Keratinocyte (primary cell): ENCODE measurements at regions not wholly inside any gene's neighbourhood (a gene's known extent, or its start where the extent isn't known, plus 50 kb on each side); places are given as distances from the start of the nearest gene placed in this dataset.

Experiments
- DNase-seq: peaks from one replicate; pipeline ENCODE4 v3.0.0-alpha.2; 2011; ENCODE audit warnings: low read depth, missing footprints, low spot score
- FAIRE-seq: peaks from 2 replicates; lab custom pipeline; 2011; peaks lifted over from hg19 to GRCh38; lab: Jason Lieb, UNC
- H2AFZ ChIP-seq: 2 replicates; pipeline ENCODE4 v1.6.0; 2012; ENCODE audit warnings: low read length, control low read depth, inconsistent platforms; ENCODE audit not compliant: control insufficient read depth
- H3K27ac ChIP-seq: 2 replicates; pipeline ENCODE4 v1.5.1; 2011; ENCODE audit warnings: low read length; ENCODE audit not compliant: control insufficient read depth, insufficient read depth
- H3K27me3 ChIP-seq: 3 replicates; pipeline ENCODE4 v1.6.0; 2011; ENCODE audit warnings: low read length; ENCODE audit not compliant: control insufficient read depth, insufficient read depth; ENCODE audit errors: extremely low read depth
- H3K36me3 ChIP-seq, 2 experiments: 2 replicates in 1 of 2; 3 replicates in 1 of 2; pipeline ENCODE4 v1.5.1; 2011; ENCODE audit warnings: low read length in 2 of 2, mild to moderate bottlenecking in 1 of 2; ENCODE audit not compliant: control insufficient read depth in 2 of 2, insufficient read depth in 2 of 2; ENCODE audit errors: extremely low read depth in 1 of 2
- H3K4me1 ChIP-seq: 3 replicates; pipeline ENCODE4 v1.5.1; 2011; ENCODE audit warnings: low read length; ENCODE audit not compliant: control insufficient read depth, insufficient read depth; ENCODE audit errors: extremely low read depth
- H3K4me2 ChIP-seq: 3 replicates; pipeline ENCODE4 v1.6.0; 2011; ENCODE audit warnings: low read depth, low read length; ENCODE audit not compliant: control insufficient read depth, insufficient read depth; ENCODE audit errors: extremely low read depth
- H3K4me3 ChIP-seq, 3 experiments: fragments of 200-600 bp in 1 of 3; sonication (generic) in 1 of 3; 2 replicates in 2 of 3; 3 replicates in 1 of 3; pipeline ENCODE4 v1.5.1; 2011 to 2016; ENCODE audit warnings: low read length in 3 of 3, mild to moderate bottlenecking in 3 of 3, control low read depth in 2 of 3, inconsistent platforms in 1 of 3, low read depth in 1 of 3, mixed read lengths in 1 of 3, mixed run types in 1 of 3, moderate library complexity in 1 of 3; ENCODE audit not compliant: control insufficient read depth in 2 of 3, insufficient read depth in 2 of 3; ENCODE audit errors: extremely low read depth in 1 of 3
- H3K79me2 ChIP-seq: 2 replicates; pipeline ENCODE4 v1.6.0; 2012; ENCODE audit warnings: low read length; ENCODE audit not compliant: control insufficient read depth, insufficient read depth
- H3K9ac ChIP-seq: 3 replicates; pipeline ENCODE4 v1.6.0; 2011; ENCODE audit warnings: low read length; ENCODE audit not compliant: control insufficient read depth, insufficient read depth; ENCODE audit errors: extremely low read depth
- H3K9me1 ChIP-seq: 3 replicates; pipeline ENCODE4 v1.6.0; 2011; ENCODE audit warnings: low read length; ENCODE audit not compliant: control insufficient read depth, insufficient read depth; ENCODE audit errors: extremely low read depth
- H3K9me3 ChIP-seq: 2 replicates; pipeline ENCODE4 v1.5.1; 2012; ENCODE audit warnings: low read depth, low read length; ENCODE audit not compliant: control insufficient read depth
- H4K20me1 ChIP-seq: 3 replicates; pipeline ENCODE4 v1.6.0; 2011; ENCODE audit warnings: low read length; ENCODE audit not compliant: control insufficient read depth, insufficient read depth; ENCODE audit errors: extremely low read depth
- EZH2 ChIP-seq: IDR thresholded peaks from one replicate; pipeline ENCODE4 v1.6.1; 2012; ENCODE audit warnings: inconsistent platforms, mild to moderate bottlenecking, low read length, moderate library complexity
- dilution Hi-C: fragments of 300-500 bp; cut with MboI; formaldehyde crosslinking; loops from one replicate; pipeline ENCODE4 v1.7.0; 2020; ENCODE audit warnings: low sequenced_read_pairs; ENCODE audit not compliant: extremely low pct_ligation_motif_present
- TF ChIP-seq, protein P1 (sequence below), 3 experiments: IDR thresholded peaks in 1 of 3; conservative IDR thresholded peaks in 1 of 3; optimal IDR thresholded peaks in 1 of 3; 2 replicates in 2 of 3; 3 replicates in 1 of 3; pipeline versions ENCODE3 to v1.5.1; 2011; ENCODE audit warnings: low read length in 3 of 3, mild to moderate bottlenecking in 3 of 3, moderate library complexity in 2 of 3, control low read depth in 1 of 3, inconsistent platforms in 1 of 3; ENCODE audit not compliant: insufficient read depth in 2 of 3; ENCODE audit errors: extremely low read depth in 1 of 3

DNA sequence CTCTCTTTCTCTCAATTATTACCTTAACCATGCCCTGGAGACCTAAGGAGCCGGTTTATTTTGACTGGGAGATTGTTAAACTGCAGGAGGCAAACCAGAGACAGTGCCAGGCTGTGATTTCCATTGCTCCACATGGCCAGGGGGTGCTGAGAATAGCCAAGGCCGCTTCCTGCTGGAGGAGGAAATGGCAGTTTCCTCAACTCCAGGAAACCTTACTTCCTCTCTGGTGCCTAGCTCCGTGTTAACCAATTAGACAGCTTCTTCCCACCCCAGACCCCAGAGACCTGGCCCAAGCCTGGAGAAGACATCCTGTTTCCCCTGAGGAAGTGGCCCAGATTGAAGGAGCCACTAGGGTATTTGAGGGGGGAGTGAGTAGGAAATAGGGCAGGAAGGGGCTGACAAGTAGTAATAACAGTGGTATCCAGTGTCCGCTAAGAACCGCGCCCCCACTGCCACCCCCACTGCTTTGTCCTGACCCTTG lies 161.2 kb downstream of the PLPP3 start:
- Histone ChIP-seq H3K4me1 (no peaks in the 10 kb centered on the region), H3K27me3 (no peaks in the 10 kb centered on the region), H3K9me1 (no peaks in the 10 kb centered on the region), H4K20me1 (no peaks in the 10 kb centered on the region), H3K27ac (no peak overlapping the region), H3K79me2 (no peaks in the 10 kb centered on the region), H3K36me3 (no peaks in the 10 kb centered on the region), H3K9ac (no peak overlapping the region), H3K4me2 (no peak overlapping the region), H3K9me3 (no peaks in the 10 kb centered on the region), H2AFZ (no peak overlapping the region), H3K4me3 (no peak overlapping the region)
- FAIRE-seq (no peak), DNase-seq (no peak)
- dilution Hi-C loops, result no loop called here
- TF ChIP-seq EZH2, result no peak
- TF ChIP-seq, protein P1, sequence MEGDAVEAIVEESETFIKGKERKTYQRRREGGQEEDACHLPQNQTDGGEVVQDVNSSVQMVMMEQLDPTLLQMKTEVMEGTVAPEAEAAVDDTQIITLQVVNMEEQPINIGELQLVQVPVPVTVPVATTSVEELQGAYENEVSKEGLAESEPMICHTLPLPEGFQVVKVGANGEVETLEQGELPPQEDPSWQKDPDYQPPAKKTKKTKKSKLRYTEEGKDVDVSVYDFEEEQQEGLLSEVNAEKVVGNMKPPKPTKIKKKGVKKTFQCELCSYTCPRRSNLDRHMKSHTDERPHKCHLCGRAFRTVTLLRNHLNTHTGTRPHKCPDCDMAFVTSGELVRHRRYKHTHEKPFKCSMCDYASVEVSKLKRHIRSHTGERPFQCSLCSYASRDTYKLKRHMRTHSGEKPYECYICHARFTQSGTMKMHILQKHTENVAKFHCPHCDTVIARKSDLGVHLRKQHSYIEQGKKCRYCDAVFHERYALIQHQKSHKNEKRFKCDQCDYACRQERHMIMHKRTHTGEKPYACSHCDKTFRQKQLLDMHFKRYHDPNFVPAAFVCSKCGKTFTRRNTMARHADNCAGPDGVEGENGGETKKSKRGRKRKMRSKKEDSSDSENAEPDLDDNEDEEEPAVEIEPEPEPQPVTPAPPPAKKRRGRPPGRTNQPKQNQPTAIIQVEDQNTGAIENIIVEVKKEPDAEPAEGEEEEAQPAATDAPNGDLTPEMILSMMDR (optimal IDR thresholded peaks at IDR 0.05 in 1 of 3, IDR thresholded peaks at IDR 0.05 in 1 of 3, conservative IDR thresholded peaks at IDR 0.05 in 1 of 3; ENCODE audit: extremely low read depth in 1 of 3, insufficient read depth in 2 of 3, low read length in 3 of 3), result no peak

DNA sequence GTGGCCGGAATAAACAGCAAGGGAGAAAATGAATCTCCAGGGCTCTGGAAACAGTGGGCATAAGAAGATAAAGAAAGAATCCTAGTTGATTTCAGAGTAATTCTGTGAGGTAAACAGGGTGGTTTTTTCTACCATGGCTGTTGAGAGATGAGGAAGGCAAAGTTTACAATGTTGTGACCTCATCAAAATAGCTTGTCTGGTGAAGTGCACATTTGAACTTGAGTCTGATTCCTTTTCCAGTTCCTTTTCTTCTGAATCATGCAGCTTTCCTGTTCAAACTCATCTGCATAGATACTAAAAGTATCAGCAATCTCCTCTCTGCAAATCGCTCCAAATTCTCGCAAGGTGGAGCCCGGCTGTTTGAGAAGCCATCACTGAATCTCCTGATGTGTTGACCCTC lies 161.7 kb downstream of the PLPP3 start:
- no peaks in the 10 kb centered on the region for H4K20me1 ChIP-seq
- H2AFZ ChIP-seq, result no peak overlapping the region
- H3K36me3 ChIP-seq, result no peaks in the 10 kb centered on the region
- H3K9me3 ChIP-seq, result no peaks in the 10 kb centered on the region
- no peak overlapping the region for H3K27ac ChIP-seq
- DNase-seq (no peak), FAIRE-seq (no peak)
- H3K27me3 ChIP-seq, result no peaks in the 10 kb centered on the region
- no peak for TF ChIP-seq EZH2
- TF ChIP-seq, protein P1 (optimal IDR thresholded peaks at IDR 0.05 in 1 of 3, IDR thresholded peaks at IDR 0.05 in 1 of 3, conservative IDR thresholded peaks at IDR 0.05 in 1 of 3; ENCODE audit: extremely low read depth in 1 of 3, insufficient read depth in 2 of 3, low read length in 3 of 3), result no peak
- H3K9me1 ChIP-seq, result no peaks in the 10 kb centered on the region
- H3K9ac ChIP-seq, result no peak overlapping the region
- no peak overlapping the region for H3K4me2 ChIP-seq
- H3K79me2 ChIP-seq, result no peaks in the 10 kb centered on the region
- no peak overlapping the region for H3K4me3 ChIP-seq
- dilution Hi-C loops, result no loop called here
- H3K4me1 ChIP-seq, result no peaks in the 10 kb centered on the region
